ENCODE measurements at regions not wholly inside any gene's neighbourhood (a gene's known extent, or its start where the extent isn't known, plus 50 kb on each side); places are given as distances from the start of the nearest gene placed in this dataset.

GRCh38 chr20:62543470-62544302 lies 67.9 kb upstream of the GATA5 start:
- no peaks in the 10 kb centered on the region for H4K20me1 ChIP-seq (ENCODE audit: insufficient read depth, low read length)
- H3F3A ChIP-seq (ENCODE audit: insufficient read depth, low read length) = no peaks in the 10 kb centered on the region
- no peak overlapping the region for H3K4me2 ChIP-seq (ENCODE audit: low read length)
- no peak overlapping the region for H2AFZ ChIP-seq (ENCODE audit: low read length)
- TF ChIP-seq, protein P1, sequence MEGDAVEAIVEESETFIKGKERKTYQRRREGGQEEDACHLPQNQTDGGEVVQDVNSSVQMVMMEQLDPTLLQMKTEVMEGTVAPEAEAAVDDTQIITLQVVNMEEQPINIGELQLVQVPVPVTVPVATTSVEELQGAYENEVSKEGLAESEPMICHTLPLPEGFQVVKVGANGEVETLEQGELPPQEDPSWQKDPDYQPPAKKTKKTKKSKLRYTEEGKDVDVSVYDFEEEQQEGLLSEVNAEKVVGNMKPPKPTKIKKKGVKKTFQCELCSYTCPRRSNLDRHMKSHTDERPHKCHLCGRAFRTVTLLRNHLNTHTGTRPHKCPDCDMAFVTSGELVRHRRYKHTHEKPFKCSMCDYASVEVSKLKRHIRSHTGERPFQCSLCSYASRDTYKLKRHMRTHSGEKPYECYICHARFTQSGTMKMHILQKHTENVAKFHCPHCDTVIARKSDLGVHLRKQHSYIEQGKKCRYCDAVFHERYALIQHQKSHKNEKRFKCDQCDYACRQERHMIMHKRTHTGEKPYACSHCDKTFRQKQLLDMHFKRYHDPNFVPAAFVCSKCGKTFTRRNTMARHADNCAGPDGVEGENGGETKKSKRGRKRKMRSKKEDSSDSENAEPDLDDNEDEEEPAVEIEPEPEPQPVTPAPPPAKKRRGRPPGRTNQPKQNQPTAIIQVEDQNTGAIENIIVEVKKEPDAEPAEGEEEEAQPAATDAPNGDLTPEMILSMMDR (IDR thresholded peaks at IDR 0.05; ENCODE audit: low read length) = no peak
- no peak for TF ChIP-seq EZH2 (IDR thresholded peaks at IDR 0.05; ENCODE audit: borderline replicate concordance, low read length)
- H3K27ac ChIP-seq (ENCODE audit: low read depth, low read length, poor library complexity, severe bottlenecking) = no peak overlapping the region
- no peaks in the 10 kb centered on the region for H3K79me2 ChIP-seq (ENCODE audit: insufficient read depth, low read length)
- no peak overlapping the region for H3K9ac ChIP-seq (ENCODE audit: low read length)
- no peaks in the 10 kb centered on the region for H3K9me2 ChIP-seq (ENCODE audit: low read depth, low read length)
- peaks cover 9% of the 10 kb centered on the region; the same call in 1 of the 2 replicates for H3K27me3 ChIP-seq (ENCODE audit: insufficient read depth, low read length)
- no peaks in the 10 kb centered on the region for H3K36me3 ChIP-seq (ENCODE audit: insufficient read depth, low read length)
- no peak overlapping the region for H3K4me3 ChIP-seq (ENCODE audit: low read depth, low read length, poor library complexity, severe bottlenecking)
- no peaks in the 10 kb centered on the region for H3K4me1 ChIP-seq (ENCODE audit: insufficient read depth, low read length, severe bottlenecking)
- H3K9me3 ChIP-seq (ENCODE audit: low read length) = no peaks in the 10 kb centered on the region

DNA sequence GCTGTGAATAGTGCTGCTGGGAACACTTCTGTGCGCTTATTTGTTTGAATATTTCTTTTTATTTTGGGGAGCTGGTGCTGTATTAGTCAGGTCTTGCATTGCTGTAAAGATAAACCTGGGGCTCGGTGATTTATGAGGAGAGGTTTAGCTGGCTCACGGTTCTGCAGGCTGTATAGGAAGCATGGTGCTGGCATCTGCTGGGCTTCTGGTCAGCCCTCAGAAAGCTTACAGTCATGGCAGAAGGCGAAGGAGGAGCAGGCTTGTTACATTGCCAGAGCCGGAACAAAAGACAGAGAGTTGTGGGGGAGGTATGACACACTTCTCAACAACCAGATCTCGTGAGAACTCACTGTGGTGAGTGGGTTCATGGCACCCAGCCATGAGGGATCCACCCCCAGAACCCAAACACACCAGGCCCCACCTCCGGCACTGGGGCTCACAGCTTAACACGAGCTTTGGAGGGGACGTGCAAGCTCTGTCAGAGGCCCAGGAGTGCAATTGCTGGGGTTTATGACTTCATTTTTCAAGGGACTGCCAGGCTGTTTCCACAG lies 68.8 kb upstream of the GATA5 start:
- Histone ChIP-seq H3K79me2 (ENCODE audit: insufficient read depth, low read length) (no peaks in the 10 kb centered on the region), H3K27me3 (ENCODE audit: insufficient read depth, low read length) (peaks cover 9% of the 10 kb centered on the region; the same call in 1 of the 2 replicates), H3K4me3 (ENCODE audit: low read depth, low read length, poor library complexity, severe bottlenecking) (no peak overlapping the region), H3K36me3 (ENCODE audit: insufficient read depth, low read length) (no peaks in the 10 kb centered on the region), H3K9me2 (ENCODE audit: low read depth, low read length) (no peaks in the 10 kb centered on the region), H3K9me3 (ENCODE audit: low read length) (no peaks in the 10 kb centered on the region), H3K9ac (ENCODE audit: low read length) (no peak overlapping the region), H3K4me2 (ENCODE audit: low read length) (no peak overlapping the region), H3K27ac (ENCODE audit: low read depth, low read length, poor library complexity, severe bottlenecking) (no peak overlapping the region), H4K20me1 (ENCODE audit: insufficient read depth, low read length) (no peaks in the 10 kb centered on the region), H3F3A (ENCODE audit: insufficient read depth, low read length) (no peaks in the 10 kb centered on the region), H2AFZ (ENCODE audit: low read length) (no peak overlapping the region), H3K4me1 (ENCODE audit: insufficient read depth, low read length, severe bottlenecking) (no peaks in the 10 kb centered on the region)
- TF ChIP-seq, protein P1 (IDR thresholded peaks at IDR 0.05; ENCODE audit: low read length) = no peak
- TF ChIP-seq EZH2 (IDR thresholded peaks at IDR 0.05; ENCODE audit: borderline replicate concordance, low read length) = no peak

- no peaks in the 10 kb centered on the region for H3K9me3 ChIP-seq (ENCODE audit: low read length)
- H3K4me1 ChIP-seq (ENCODE audit: insufficient read depth, low read length, severe bottlenecking) = no peaks in the 10 kb centered on the region
- H3K4me3 ChIP-seq (ENCODE audit: low read depth, low read length, poor library complexity, severe bottlenecking) = no peak overlapping the region
- H3K79me2 ChIP-seq (ENCODE audit: insufficient read depth, low read length) = no peaks in the 10 kb centered on the region
- H4K20me1 ChIP-seq (ENCODE audit: insufficient read depth, low read length) = no peaks in the 10 kb centered on the region
- no peak overlapping the region for H3K9ac ChIP-seq (ENCODE audit: low read length)
- no peaks in the 10 kb centered on the region for H3F3A ChIP-seq (ENCODE audit: insufficient read depth, low read length)
- H3K4me2 ChIP-seq (ENCODE audit: low read length) = no peak overlapping the region
- TF ChIP-seq EZH2 (IDR thresholded peaks at IDR 0.05; ENCODE audit: borderline replicate concordance, low read length) = no peak
- TF ChIP-seq, protein P1 (IDR thresholded peaks at IDR 0.05; ENCODE audit: low read length) = no peak
- H3K27me3 ChIP-seq (ENCODE audit: insufficient read depth, low read length) = peaks cover 9% of the 10 kb centered on the region; the same call in 1 of the 2 replicates
- no peak overlapping the region for H2AFZ ChIP-seq (ENCODE audit: low read length)
- no peak overlapping the region for H3K27ac ChIP-seq (ENCODE audit: low read depth, low read length, poor library complexity, severe bottlenecking)
- no peaks in the 10 kb centered on the region for H3K9me2 ChIP-seq (ENCODE audit: low read depth, low read length)
- no peaks in the 10 kb centered on the region for H3K36me3 ChIP-seq (ENCODE audit: insufficient read depth, low read length)
Measured at GRCh38 chr20:62545271-62545670, 69.5 kb upstream of the GATA5 start.
